ES-I3 (cell line): ENCODE measurements at regions not wholly inside any gene's neighbourhood (a gene's known extent, or its start where the extent isn't known, plus 50 kb on each side); places are given as distances from the start of the nearest gene placed in this dataset.
"Not testable (repeated sequence)": the region's sequence is repeated elsewhere in the genome, so short reads cannot be mapped to it uniquely, and the experiment has no call there.

Experiments
- H3K36me3 ChIP-seq: 2 replicates; pipeline ENCODE4 v1.6.1; 2013; ENCODE audit warnings: mild to moderate bottlenecking, low read length, control low read depth, moderate library complexity; ENCODE audit not compliant: insufficient read depth
- H3K4me1 ChIP-seq: 2 replicates; pipeline ENCODE4 v1.6.1; 2013; ENCODE audit warnings: mild to moderate bottlenecking, control low read depth, low read length; ENCODE audit not compliant: insufficient read depth
- H3K9ac ChIP-seq: 2 replicates; pipeline ENCODE4 v1.6.1; 2013; ENCODE audit warnings: low read depth, mild to moderate bottlenecking, low read length, moderate library complexity
- H3K9me3 ChIP-seq: 2 replicates; pipeline ENCODE4 v1.6.1; 2013; ENCODE audit warnings: mild to moderate bottlenecking, low read length, moderate library complexity; ENCODE audit not compliant: control insufficient read depth, insufficient read depth

DNA sequence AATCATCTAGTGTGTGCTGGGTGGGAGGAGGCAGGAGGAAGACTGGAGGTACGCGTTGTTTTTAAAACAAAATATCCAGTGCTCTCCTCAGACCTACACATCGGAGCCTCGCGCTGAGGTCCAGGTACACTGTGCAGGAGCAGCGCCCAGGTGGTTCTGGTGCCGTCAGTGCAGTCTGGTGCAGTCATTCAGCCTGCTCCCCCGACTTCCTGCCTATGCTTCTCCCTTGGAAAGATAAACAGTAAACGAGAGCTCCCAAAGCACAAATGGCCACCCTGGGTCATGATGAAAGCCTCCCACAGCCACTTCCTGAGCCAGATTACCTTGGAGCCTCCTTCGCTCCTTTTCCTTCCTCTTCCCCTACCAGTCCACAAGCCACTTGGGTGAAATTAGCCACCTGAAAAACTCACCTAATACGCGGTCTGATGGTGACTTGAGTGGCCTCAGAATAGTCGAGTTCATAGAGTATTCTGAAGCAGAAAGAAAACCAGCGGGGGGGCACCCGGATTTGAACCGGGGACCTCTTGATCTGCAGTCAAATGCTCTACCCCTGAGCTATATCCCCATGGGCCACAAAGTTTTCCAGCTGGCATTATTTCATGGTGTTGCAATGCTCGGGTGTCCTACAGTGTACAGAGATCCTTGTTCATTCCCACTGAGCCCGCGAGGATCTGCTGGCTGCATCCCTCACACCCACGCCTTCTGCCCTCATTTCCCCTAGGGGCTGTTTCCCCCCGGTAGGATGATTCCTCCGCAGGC, 82.5 kb downstream of the ZNF467 start:
- Histone ChIP-seq H3K4me1 (peaks cover 5% of the 10 kb centered on the region; the same call in 1 of the 2 replicates), H3K36me3 (no peaks in the 10 kb centered on the region), H3K9me3 (no peaks in the 10 kb centered on the region), H3K9ac (peak overlapping the region; percentile 52; the same call in 1 of the 2 replicates)

DNA sequence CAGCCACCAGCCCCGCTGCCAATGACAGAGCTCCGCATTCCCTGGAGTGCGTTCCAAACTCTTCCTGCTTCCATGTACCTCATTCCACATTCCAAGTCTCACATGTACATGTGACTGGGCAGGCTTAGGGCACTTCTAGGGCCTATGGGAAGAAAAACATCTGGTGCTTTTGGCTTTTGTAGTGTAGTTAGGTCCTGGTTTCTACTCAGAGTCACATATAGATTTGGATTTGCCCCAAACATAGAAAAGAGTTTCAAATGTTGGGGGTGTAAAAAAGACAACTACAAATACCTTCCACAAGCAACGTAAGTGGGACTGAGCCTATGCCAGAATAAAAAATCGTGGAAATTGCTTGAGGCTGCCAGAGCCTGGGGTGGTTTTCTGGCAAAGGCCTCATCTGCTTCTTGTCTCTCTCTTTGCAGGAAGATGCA, 84.1 kb downstream of the ZNF467 start:
- no peaks in the 10 kb centered on the region for H3K36me3 ChIP-seq
- H3K4me1 ChIP-seq: peaks cover 7% of the 10 kb centered on the region; the same call in 1 of the 2 replicates
- H3K9me3 ChIP-seq: no peaks in the 10 kb centered on the region
- H3K9ac ChIP-seq: no peak overlapping the region

DNA sequence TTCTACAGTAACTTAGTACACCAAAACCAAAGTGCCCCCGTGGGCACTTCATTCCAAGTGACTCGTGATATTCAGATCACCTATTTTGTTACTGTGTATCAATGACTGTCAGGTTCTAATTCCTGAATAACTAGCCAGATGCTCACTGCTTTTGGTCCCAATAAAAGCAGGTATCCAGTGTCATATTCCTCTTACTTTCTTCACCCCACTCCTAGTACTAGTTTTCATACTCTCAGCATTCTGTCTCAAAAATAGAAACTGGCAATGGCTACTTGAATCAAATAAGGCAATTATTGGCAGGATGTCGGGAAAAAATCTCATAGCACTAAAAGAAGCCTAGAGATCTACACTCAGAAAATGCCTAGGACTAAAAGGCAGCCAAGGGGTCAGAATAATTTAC, 84.6 kb downstream of the ZNF467 start:
- Histone ChIP-seq H3K9me3 (no peaks in the 10 kb centered on the region), H3K36me3 (no peaks in the 10 kb centered on the region), H3K4me1 (peaks cover 7% of the 10 kb centered on the region; the same call in 1 of the 2 replicates), H3K9ac (no peak overlapping the region)

DNA sequence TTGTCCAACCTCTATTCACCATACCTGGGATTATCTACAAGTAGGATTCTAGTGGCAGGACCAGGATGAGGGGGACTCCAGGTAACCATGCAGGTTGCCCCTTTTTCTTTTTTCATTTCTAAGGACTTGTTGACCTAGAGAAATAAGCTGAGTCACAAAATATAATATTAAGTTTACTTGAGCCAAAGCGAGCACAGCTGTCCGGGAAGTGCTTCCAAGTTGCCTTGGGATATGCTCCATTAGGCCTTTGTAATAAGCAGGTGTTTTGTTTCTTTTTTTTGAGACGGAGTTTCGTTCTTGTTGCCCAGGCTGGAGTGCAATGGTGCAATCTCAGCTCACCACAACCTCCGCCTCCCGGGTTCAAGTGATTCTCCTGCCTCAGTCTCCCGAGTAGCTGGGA, 85.6 kb downstream of the ZNF467 start:
- not testable (repeated sequence) for H3K9me3 ChIP-seq, H3K9ac ChIP-seq, H3K36me3 ChIP-seq
- H3K4me1 ChIP-seq: peaks cover 15% of the 10 kb centered on the region

- H3K4me1 ChIP-seq: peaks cover 27% of the 10 kb centered on the region
- no peak overlapping the region; the same call in 1 of the 2 replicates for H3K9ac ChIP-seq
- no peaks in the 10 kb centered on the region for H3K36me3 ChIP-seq
- H3K9me3 ChIP-seq: no peaks in the 10 kb centered on the region
Observed at GRCh38 chr7:149686449-149686848, 86.9 kb downstream of the ZNF467 start.

- H3K4me1 ChIP-seq: peaks cover 28% of the 10 kb centered on the region
- H3K9me3 ChIP-seq: no peaks in the 10 kb centered on the region
- no peaks in the 10 kb centered on the region for H3K36me3 ChIP-seq
- no peak overlapping the region; the same call in 1 of the 2 replicates for H3K9ac ChIP-seq
Observed at GRCh38 chr7:149686011-149686410, 87.4 kb downstream of the ZNF467 start.

DNA sequence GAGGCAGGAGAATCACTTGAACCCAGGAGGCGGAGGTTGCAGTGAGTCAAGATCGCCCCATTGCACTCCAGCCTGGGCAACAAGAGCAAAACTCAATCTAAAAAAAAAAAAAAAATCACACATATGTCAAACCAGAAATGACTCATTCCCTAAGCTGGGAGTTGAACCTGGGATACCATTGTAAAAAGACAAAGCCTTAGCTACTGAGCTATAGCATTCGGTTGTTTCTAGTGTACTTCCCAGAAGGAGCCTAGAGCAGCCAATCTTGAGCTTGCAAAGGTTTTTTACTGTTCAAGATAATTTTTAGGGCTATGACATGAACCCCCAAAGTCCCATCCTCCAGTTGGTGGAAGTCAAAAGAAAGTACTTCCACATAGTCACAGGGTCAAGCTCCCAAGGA, 87.9 kb downstream of the ZNF467 start:
- Histone ChIP-seq H3K4me1 (peaks cover 26% of the 10 kb centered on the region), H3K36me3 (no peaks in the 10 kb centered on the region)

DNA sequence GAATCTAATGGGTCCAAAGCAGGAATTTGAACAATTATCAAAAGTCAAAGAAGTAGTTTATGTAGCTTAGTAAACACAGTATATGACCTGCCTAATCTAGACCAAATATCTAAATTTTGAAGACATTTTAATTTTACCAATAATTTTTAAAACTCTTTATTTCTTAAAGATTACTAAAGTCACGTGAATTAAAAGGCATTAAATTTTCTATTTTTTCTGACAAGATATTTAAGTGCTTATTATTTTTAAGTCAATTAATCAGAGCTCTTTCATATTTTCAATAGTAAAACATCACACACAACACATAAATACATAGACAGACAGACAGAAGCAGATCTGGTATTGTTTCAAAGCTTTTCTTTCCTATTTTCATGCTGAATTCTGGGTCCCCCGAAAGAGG, 89.5 kb downstream of the ZNF467 start:
- no peaks in the 10 kb centered on the region for H3K9me3 ChIP-seq

More for the DNA sequence above, 87.9 kb downstream of the ZNF467 start:
- Histone ChIP-seq H3K9me3 (no peaks in the 10 kb centered on the region), H3K9ac (no peak overlapping the region)

GRCh38 chr7:149683181-149683580, 90.2 kb downstream of the ZNF467 start:
- Histone ChIP-seq H3K9ac (no peak overlapping the region), H3K4me1 (peaks cover 25% of the 10 kb centered on the region), H3K36me3 (no peaks in the 10 kb centered on the region), H3K9me3 (no peaks in the 10 kb centered on the region)

More for the DNA sequence above, 89.5 kb downstream of the ZNF467 start:
- H3K4me1 ChIP-seq: peaks cover 25% of the 10 kb centered on the region
- H3K36me3 ChIP-seq: no peaks in the 10 kb centered on the region
- H3K9ac ChIP-seq: no peak overlapping the region

GRCh38 chr7:149682038-149682437, 91.3 kb downstream of the ZNF467 start:
- H3K9me3 ChIP-seq: no peaks in the 10 kb centered on the region
- H3K9ac ChIP-seq: no peak overlapping the region
- no peaks in the 10 kb centered on the region for H3K36me3 ChIP-seq
- H3K4me1 ChIP-seq: peaks cover 25% of the 10 kb centered on the region

GRCh38 chr7:149681274-149681673, 92.1 kb downstream of the ZNF467 start:
- Histone ChIP-seq H3K9ac (no peak overlapping the region), H3K9me3 (no peaks in the 10 kb centered on the region), H3K4me1 (peaks cover 25% of the 10 kb centered on the region), H3K36me3 (no peaks in the 10 kb centered on the region)

GRCh38 chr7:149680331-149681025, 92.9 kb downstream of the ZNF467 start:
- Histone ChIP-seq H3K36me3 (no peaks in the 10 kb centered on the region), H3K9me3 (no peaks in the 10 kb centered on the region), H3K4me1 (peaks cover 21% of the 10 kb centered on the region), H3K9ac (no peak overlapping the region)

- not testable (repeated sequence) for H3K9ac ChIP-seq, H3K9me3 ChIP-seq, H3K36me3 ChIP-seq, H3K4me1 ChIP-seq
Observed at GRCh38 chr7:149674728-149675385, 98.5 kb downstream of the ZNF467 start.

DNA sequence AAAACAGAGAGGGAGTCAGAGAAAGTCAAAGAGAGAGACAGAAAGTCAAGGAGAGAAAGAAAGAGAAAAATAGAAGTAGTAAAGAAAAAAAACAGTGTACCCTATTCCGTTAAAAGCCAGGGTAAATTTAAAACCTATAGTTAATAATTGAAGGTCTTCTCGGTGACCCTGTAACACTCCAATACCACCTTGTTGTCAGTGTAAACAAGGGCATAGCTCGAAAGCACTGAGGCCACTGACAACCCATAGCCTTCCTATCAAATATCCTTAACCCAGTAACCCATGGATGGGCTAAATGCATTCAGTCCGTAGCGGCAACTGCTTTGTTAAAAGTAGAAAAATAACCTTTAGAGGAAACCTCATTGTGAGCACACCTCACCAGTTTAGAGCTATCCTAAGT, 100.4 kb downstream of the ZNF467 start:
- Histone ChIP-seq H3K36me3 (no peaks in the 10 kb centered on the region), H3K9me3 (no peaks in the 10 kb centered on the region), H3K4me1 (no peaks in the 10 kb centered on the region), H3K9ac (no peak overlapping the region)
